T-cell (primary cell): ENCODE measurements at regions not wholly inside any gene's neighbourhood (a gene's known extent, or its start where the extent isn't known, plus 50 kb on each side); places are given as distances from the start of the nearest gene placed in this dataset.

Experiments used
- ATAC-seq, 4 experiments: fragments of 200-7000 bp in 3 of 4; fragments of 150-1000 bp in 1 of 4; cut with Tn5 transposase; replicated peaks in 1 of 4; 1 replicate in 3 of 4; 2 replicates in 1 of 4; pipeline ENCODE4 v1.10.0; 2021; ENCODE audit warnings: moderate library complexity in 3 of 4, mild to moderate bottlenecking in 2 of 4, moderate number of reproducible peaks in 1 of 4
- CTCF ChIA-PET, 2 donors: fragments of 300-600 bp; sonication (Branson Sonifier 250); formaldehyde crosslinking; loops; one replicate each; lab custom pipeline; 2022; ENCODE audit warnings: antibody characterized with exemption in 2 of 2; lab: Charles Lee
- POLR2A ChIA-PET, 2 donors: fragments of 300-600 bp; sonication (Branson Sonifier 250); formaldehyde crosslinking; loops; one replicate each; lab custom pipeline; 2022; ENCODE audit warnings: antibody characterized with exemption in 2 of 2; lab: Charles Lee
- DNase-seq, 35 experiments: peaks; one replicate each; pipeline versions ENCODE4 v3.0.0 to v3.0.0-alpha.2; 2013 to 2023
- H3K27ac ChIP-seq: one replicate; pipeline ENCODE4 v1.5.1; 2013; ENCODE audit warnings: low read length
- H3K27me3 ChIP-seq, 2 experiments: replicated peaks in 1 of 2; 1 replicate in 1 of 2; 2 replicates in 1 of 2; pipeline versions ENCODE4 v1.6.1 to v1.7.0; 2013; ENCODE audit warnings: low read length in 1 of 2, mixed read lengths in 1 of 2; ENCODE audit not compliant: control insufficient read depth in 2 of 2, insufficient read depth in 2 of 2; ENCODE audit errors: extremely low read depth in 1 of 2
- H3K36me3 ChIP-seq, 2 donors: 1 replicate in 1 of 2; 2 replicates in 1 of 2; pipeline versions ENCODE4 v1.6.1 to v1.7.0; 2013; ENCODE audit warnings: low read length in 1 of 2; ENCODE audit not compliant: control insufficient read depth in 2 of 2, insufficient read depth in 1 of 2; ENCODE audit errors: extremely low read depth in 1 of 2
- H3K4me1 ChIP-seq, 2 experiments: 1 replicate in 1 of 2; 2 replicates in 1 of 2; pipeline versions ENCODE4 v1.6.1 to v1.7.0; 2013; ENCODE audit warnings: low read length in 2 of 2, mixed read lengths in 1 of 2; ENCODE audit not compliant: insufficient read depth in 2 of 2, control insufficient read depth in 1 of 2; ENCODE audit errors: extremely low read depth in 1 of 2
- H3K4me3 ChIP-seq, 2 donors: 1 replicate in 1 of 2; 2 replicates in 1 of 2; pipeline versions ENCODE4 v1.5.1 to v1.7.0; 2013; ENCODE audit warnings: mild to moderate bottlenecking in 2 of 2, low read length in 1 of 2, moderate library complexity in 1 of 2; ENCODE audit not compliant: control insufficient read depth in 1 of 2; ENCODE audit errors: extremely low read depth in 1 of 2
- H3K9me3 ChIP-seq: 2 replicates; pipeline ENCODE4 v1.7.0; 2013
- H3K27ac Mint-ChIP-seq, 2 donors: one replicate each; pipeline ENCODE4 v1.8.0; 2020 to 2021; ENCODE audit warnings: mild to moderate bottlenecking in 2 of 2, mixed read lengths in 2 of 2
- H3K27me3 Mint-ChIP-seq, 2 donors: one replicate each; pipeline ENCODE4 v1.8.0; 2021 to 2022; ENCODE audit warnings: mixed read lengths in 2 of 2
- H3K36me3 Mint-ChIP-seq: one replicate; pipeline ENCODE4 v1.8.0; 2021; ENCODE audit warnings: mixed read lengths
- H3K4me1 Mint-ChIP-seq, 3 donors: one replicate each; pipeline ENCODE4 v1.8.0; 2020 to 2022; ENCODE audit warnings: mixed read lengths in 3 of 3, mild to moderate bottlenecking in 1 of 3
- H3K4me3 Mint-ChIP-seq, 3 donors: one replicate each; pipeline ENCODE4 v1.8.0; 2020 to 2022; ENCODE audit warnings: mild to moderate bottlenecking in 3 of 3, mixed read lengths in 3 of 3, moderate library complexity in 3 of 3
- H3K9me3 Mint-ChIP-seq, 3 donors: one replicate each; pipeline ENCODE4 v1.8.0; 2020 to 2022; ENCODE audit warnings: mixed read lengths in 3 of 3
- WGBS: methylation state at CpG from one replicate; pipeline ENCODE4 v1.1.5; 2013; ENCODE audit warnings: missing lambda C conversion rate; ENCODE audit not compliant: insufficient coverage; 5-methylcytosine and 5-hydroxymethylcytosine counted together

DNA sequence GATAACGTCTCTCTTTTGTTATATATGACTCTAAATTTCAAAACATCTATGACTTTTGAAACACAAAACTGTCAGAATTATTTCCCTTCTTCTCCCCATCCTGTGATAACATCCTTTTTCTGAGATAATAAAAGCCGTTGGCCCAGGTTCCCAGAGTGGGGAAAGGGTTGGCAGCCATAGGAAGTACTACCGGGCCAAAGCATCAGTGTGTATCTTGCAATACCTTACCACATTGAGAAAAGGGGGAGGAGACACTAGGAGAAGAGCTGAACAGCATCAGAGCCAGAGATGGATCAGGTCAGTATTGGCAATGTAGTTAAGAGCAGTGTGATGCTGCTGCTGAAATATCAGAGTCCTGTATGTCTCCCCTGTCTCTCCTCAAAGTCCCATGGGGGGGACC is 210.0 kb upstream of the PROK2 start:
- DNase-seq (no peak), ATAC-seq (no peak)
- peaks cover 3 to 9% of the 10 kb centered on the region in 2 donors for H3K27me3 Mint-ChIP-seq
- no peaks in the 10 kb centered on the region for H3K27me3 ChIP-seq
- no peaks in the 10 kb centered on the region for H3K36me3 Mint-ChIP-seq
- no peak overlapping the region for H3K4me3 Mint-ChIP-seq
- ChIA-PET CTCF (no interaction called here), POLR2A (no interaction called here)
- H3K4me3 ChIP-seq = no peak overlapping the region
- 44% methylated on average over 1 of the region's 3 CpGs for WGBS
- peaks cover 4 to 5% (median 4%) of the 10 kb centered on the region in 3 donors for H3K9me3 Mint-ChIP-seq
- H3K36me3 ChIP-seq = no peaks in the 10 kb centered on the region
- H3K4me1 Mint-ChIP-seq = no peaks in the 10 kb centered on the region
- H3K4me1 ChIP-seq = no peaks in the 10 kb centered on the region
- no peak overlapping the region for H3K27ac Mint-ChIP-seq
- no peak overlapping the region for H3K27ac ChIP-seq
- no peaks in the 10 kb centered on the region for H3K9me3 ChIP-seq

DNA sequence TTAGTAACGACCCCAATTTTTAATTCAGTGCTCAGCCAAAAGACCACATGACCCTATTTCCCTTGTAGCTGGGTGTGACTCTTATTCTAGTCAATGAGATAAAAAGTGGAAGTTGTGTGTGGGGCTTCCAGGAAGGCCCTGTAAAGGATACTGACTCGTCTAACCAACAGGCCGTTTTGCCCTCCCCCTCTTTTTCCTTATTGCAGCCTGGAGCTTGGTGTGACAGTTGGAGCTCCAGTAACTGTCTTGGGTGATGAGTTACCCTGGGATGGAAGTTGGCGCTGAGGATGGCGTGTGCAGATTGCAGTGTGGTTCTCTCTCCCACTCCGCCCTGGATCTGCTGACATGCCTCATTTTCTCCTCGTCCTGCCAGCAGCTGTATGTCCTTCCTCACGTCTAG is 209.3 kb upstream of the PROK2 start:
- no peak overlapping the region for H3K27ac ChIP-seq
- POLR2A ChIA-PET = no interaction called here
- no peak overlapping the region for H3K4me3 ChIP-seq
- Mint-ChIP-seq H3K4me1 (no peaks in the 10 kb centered on the region), H3K9me3 (peaks cover 4 to 5% (median 4%) of the 10 kb centered on the region in 3 donors), H3K36me3 (no peaks in the 10 kb centered on the region), H3K27ac (no peak overlapping the region), H3K27me3 (peaks cover 3 to 9% of the 10 kb centered on the region in 2 donors), H3K4me3 (no peak overlapping the region)
- no peak for DNase-seq
- H3K4me1 ChIP-seq = no peaks in the 10 kb centered on the region
- H3K27me3 ChIP-seq = no peaks in the 10 kb centered on the region
- H3K36me3 ChIP-seq = no peaks in the 10 kb centered on the region
- H3K9me3 ChIP-seq = no peaks in the 10 kb centered on the region
- WGBS = 94% methylated on average over 5 of the region's 8 CpGs
- ATAC-seq = no peak
- CTCF ChIA-PET = no interaction called here

DNA sequence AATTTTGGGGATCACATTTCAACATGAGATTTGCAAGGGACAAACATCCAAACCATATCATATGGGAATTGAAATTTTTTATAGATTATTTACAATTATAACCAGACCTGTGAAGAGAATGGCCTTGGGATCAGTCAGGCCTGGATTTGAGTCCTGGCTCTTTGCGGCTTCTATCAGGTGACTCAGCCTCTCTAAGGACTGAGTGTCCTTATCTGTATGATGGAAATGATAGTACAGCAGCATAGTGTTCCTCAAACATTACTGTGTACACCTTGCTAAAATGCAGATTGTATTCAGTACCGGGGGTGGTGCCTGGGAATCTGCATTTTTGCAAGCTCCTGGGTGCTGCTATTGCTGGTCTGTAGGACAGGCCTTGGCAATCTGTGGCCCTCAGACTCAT is 206.7 kb upstream of the PROK2 start:
- Histone ChIP-seq H3K27me3 (no peaks in the 10 kb centered on the region), H3K27ac (no peak overlapping the region), H3K4me1 (no peaks in the 10 kb centered on the region), H3K36me3 (no peaks in the 10 kb centered on the region), H3K4me3 (no peak overlapping the region), H3K9me3 (no peaks in the 10 kb centered on the region)
- Mint-ChIP-seq H3K4me1 (peaks cover 0 to 3% (median 0%) of the 10 kb centered on the region in 3 donors), H3K4me3 (no peak overlapping the region), H3K9me3 (peaks cover 4 to 5% (median 4%) of the 10 kb centered on the region in 3 donors), H3K36me3 (no peaks in the 10 kb centered on the region), H3K27ac (no peak overlapping the region), H3K27me3 (peaks cover 0 to 7% of the 10 kb centered on the region in 2 donors)
- ATAC-seq (no peak), DNase-seq (no peak)
- no CpG with 5 or more reads among the region's 2 CpGs for WGBS
- ChIA-PET POLR2A (interaction anchor here in 1 of 2 donors (0.6 kb wide), 1 partner anchor 478 kb away, joined by 4 read pairs; no protein-coding TSS in a partner anchor), CTCF (no interaction called here)

DNA sequence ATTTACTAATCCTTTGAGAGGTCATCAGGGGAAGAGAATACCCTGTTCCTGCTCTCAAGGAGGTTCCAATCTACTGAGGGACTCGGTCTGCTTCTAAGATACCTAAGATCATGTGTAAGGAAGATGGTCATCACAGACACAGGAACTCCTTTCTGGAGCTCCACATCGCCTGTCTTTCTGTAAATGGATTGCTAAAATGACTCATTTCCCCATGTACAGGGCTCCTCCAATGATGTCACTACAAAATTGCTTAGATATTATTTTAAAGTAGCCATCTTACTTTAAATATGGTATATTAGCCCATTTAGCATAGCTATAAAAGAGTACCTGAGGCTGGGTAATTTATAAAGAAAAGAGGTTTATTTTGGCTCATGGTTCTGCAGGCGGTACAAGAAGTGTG is 206.1 kb upstream of the PROK2 start:
- Mint-ChIP-seq H3K27ac (no peak overlapping the region), H3K36me3 (no peaks in the 10 kb centered on the region), H3K9me3 (peaks cover 4 to 5% (median 4%) of the 10 kb centered on the region in 3 donors), H3K4me3 (no peak overlapping the region), H3K27me3 (peaks cover 0 to 7% of the 10 kb centered on the region in 2 donors), H3K4me1 (peaks cover 0 to 3% (median 0%) of the 10 kb centered on the region in 3 donors)
- Histone ChIP-seq H3K9me3 (no peaks in the 10 kb centered on the region), H3K27me3 (no peaks in the 10 kb centered on the region), H3K4me3 (no peak overlapping the region), H3K4me1 (no peaks in the 10 kb centered on the region), H3K27ac (no peak overlapping the region), H3K36me3 (no peaks in the 10 kb centered on the region)
- POLR2A ChIA-PET = interaction anchor here in 1 of 2 donors (0.6 kb wide), 1 partner anchor 478 kb away, joined by 4 read pairs; no protein-coding TSS in a partner anchor
- 100% methylated on average over 1 of the region's 3 CpGs for WGBS
- CTCF ChIA-PET = interaction anchor here in 1 of 2 donors (0.7 kb wide), 1 partner anchor 42 kb away, joined by 3 read pairs; no protein-coding TSS in a partner anchor
- no peak for ATAC-seq
- DNase-seq = no peak

DNA sequence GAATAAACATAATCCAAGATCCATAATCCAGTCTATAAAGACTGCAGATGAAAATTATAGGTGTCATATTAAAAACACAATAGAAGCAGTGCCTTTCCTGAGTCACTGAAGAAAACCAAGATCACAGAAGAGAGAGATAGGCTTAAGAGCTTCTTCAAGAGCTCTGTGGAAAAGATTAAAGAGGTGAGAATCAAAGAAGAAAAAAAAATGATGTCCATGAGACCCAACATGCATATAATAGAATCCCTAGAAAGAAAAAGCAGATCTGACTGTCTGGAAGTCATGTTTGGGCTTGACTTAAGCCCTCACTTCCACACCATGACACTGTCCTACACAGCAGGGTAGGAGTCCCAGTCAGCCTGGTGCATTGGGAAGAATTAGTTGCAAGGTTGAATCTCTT is 205.6 kb upstream of the PROK2 start:
- Histone ChIP-seq H3K36me3 (no peaks in the 10 kb centered on the region), H3K4me3 (no peak overlapping the region), H3K27me3 (no peaks in the 10 kb centered on the region), H3K27ac (no peak overlapping the region), H3K9me3 (no peaks in the 10 kb centered on the region), H3K4me1 (peaks cover under 1% of the 10 kb centered on the region in 2 experiments)
- ATAC-seq = no peak
- Mint-ChIP-seq H3K27me3 (peaks cover 0 to 7% of the 10 kb centered on the region in 2 donors), H3K4me3 (no peak overlapping the region), H3K27ac (no peak overlapping the region), H3K36me3 (no peaks in the 10 kb centered on the region), H3K4me1 (peaks cover under 1 to 4% (median 1%) of the 10 kb centered on the region in 3 donors), H3K9me3 (peaks cover 4 to 5% (median 4%) of the 10 kb centered on the region in 3 donors)
- no peak for DNase-seq
- ChIA-PET CTCF (no interaction called here), POLR2A (no interaction called here)

DNA sequence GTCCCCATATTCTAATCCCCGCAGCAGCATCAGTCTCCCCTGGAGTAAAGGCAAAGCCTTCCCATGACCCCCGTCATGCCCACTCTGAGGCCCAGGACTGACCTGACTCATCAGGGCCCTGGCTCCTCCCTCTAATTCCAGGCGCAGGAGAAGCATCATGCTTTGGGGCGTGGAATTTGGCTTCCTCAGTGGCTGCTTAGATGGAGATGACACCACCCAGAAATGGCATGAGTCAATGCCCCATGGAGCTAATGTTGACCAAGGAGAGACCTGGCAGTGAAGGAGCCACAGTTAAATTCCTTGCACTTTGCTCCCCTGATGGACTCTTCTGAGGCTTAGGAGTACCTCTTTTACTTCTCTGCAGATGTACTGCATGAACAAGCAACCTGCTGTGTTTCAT is 204.2 kb upstream of the PROK2 start:
- Mint-ChIP-seq H3K36me3 (no peaks in the 10 kb centered on the region), H3K4me1 (peaks cover 9 to 12% (median 11%) of the 10 kb centered on the region in 3 donors), H3K9me3 (peaks cover 4 to 5% (median 4%) of the 10 kb centered on the region in 3 donors), H3K27ac (no peak overlapping the region), H3K4me3 (no peak overlapping the region), H3K27me3 (peaks cover 0 to 2% of the 10 kb centered on the region in 2 donors)
- no peak for DNase-seq
- POLR2A ChIA-PET = no interaction called here
- Histone ChIP-seq H3K4me3 (no peak overlapping the region), H3K27me3 (no peaks in the 10 kb centered on the region), H3K9me3 (no peaks in the 10 kb centered on the region), H3K4me1 (peaks cover 2 to 4% of the 10 kb centered on the region in 2 experiments), H3K27ac (no peak overlapping the region), H3K36me3 (no peaks in the 10 kb centered on the region)
- 73% methylated on average over 4 of the region's 4 CpGs for WGBS
- CTCF ChIA-PET = no interaction called here
- no peak for ATAC-seq
